Neural crest cell (in vitro differentiated cells): ENCODE measurements at regions not wholly inside any gene's neighbourhood (a gene's known extent, or its start where the extent isn't known, plus 50 kb on each side); places are given as distances from the start of the nearest gene placed in this dataset.

Experiments
- DNase-seq: peaks from one replicate; pipeline ENCODE4 v3.0.0; 2021; ENCODE audit warnings: low read depth, mixed read lengths, low spot score
- H3K27ac Mint-ChIP-seq: one replicate; pipeline ENCODE4 v1.8.0; 2021; ENCODE audit warnings: mild to moderate bottlenecking, mixed read lengths; ENCODE audit not compliant: unreplicated experiment
- H3K27me3 Mint-ChIP-seq: 2 replicates; pipeline ENCODE4 v1.8.0; 2021; ENCODE audit warnings: low read depth, mild to moderate bottlenecking, mixed read lengths
- H3K36me3 Mint-ChIP-seq: 2 replicates; pipeline ENCODE4 v1.8.0; 2021; ENCODE audit warnings: low read depth, mild to moderate bottlenecking, mixed read lengths
- H3K4me1 Mint-ChIP-seq: 2 replicates; pipeline ENCODE4 v1.8.0; 2021; ENCODE audit warnings: mixed read lengths
- H3K4me3 Mint-ChIP-seq: one replicate; pipeline ENCODE4 v1.8.0; 2021; ENCODE audit warnings: mild to moderate bottlenecking, mixed read lengths
- H3K9me3 Mint-ChIP-seq: 2 replicates; pipeline ENCODE4 v1.8.0; 2021; ENCODE audit warnings: mixed read lengths
- TF ChIP-seq, protein P1 (sequence below): fragments of 200-600 bp; sonication (generic); conservative IDR thresholded peaks from 2 replicates; pipeline ENCODE4 v1.5.0; 2021; ENCODE audit warnings: antibody characterized with exemption, mild to moderate bottlenecking

DNA sequence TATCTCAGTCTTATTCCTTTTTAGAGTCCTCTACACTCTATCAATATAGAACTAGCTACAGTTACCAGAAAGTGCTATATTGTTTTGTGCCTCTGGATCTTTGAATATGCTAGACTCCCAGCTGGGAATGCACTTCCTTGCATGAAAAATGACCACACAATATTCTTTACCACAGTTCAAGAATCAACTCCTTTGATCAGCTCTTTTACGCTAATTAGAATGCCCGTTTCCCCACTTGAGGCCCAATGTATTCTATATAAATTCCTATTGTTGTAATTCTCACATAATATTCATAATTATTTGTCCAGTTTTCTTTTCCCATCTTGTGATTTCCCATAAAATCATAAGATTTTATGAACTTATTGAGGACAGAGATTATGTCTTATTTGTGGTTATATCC, 142.2 kb downstream of the UBE2E3 start:
- DNase-seq = no peak
- TF ChIP-seq, protein P1, sequence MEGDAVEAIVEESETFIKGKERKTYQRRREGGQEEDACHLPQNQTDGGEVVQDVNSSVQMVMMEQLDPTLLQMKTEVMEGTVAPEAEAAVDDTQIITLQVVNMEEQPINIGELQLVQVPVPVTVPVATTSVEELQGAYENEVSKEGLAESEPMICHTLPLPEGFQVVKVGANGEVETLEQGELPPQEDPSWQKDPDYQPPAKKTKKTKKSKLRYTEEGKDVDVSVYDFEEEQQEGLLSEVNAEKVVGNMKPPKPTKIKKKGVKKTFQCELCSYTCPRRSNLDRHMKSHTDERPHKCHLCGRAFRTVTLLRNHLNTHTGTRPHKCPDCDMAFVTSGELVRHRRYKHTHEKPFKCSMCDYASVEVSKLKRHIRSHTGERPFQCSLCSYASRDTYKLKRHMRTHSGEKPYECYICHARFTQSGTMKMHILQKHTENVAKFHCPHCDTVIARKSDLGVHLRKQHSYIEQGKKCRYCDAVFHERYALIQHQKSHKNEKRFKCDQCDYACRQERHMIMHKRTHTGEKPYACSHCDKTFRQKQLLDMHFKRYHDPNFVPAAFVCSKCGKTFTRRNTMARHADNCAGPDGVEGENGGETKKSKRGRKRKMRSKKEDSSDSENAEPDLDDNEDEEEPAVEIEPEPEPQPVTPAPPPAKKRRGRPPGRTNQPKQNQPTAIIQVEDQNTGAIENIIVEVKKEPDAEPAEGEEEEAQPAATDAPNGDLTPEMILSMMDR = no peak
- no peak overlapping the region for H3K4me3 Mint-ChIP-seq
- H3K36me3 Mint-ChIP-seq = peaks cover 2% of the 10 kb centered on the region
- H3K27ac Mint-ChIP-seq = no peak overlapping the region
- no peaks in the 10 kb centered on the region for H3K27me3 Mint-ChIP-seq
- H3K9me3 Mint-ChIP-seq = peaks cover 6% of the 10 kb centered on the region
- peaks cover 14% of the 10 kb centered on the region for H3K4me1 Mint-ChIP-seq

DNA sequence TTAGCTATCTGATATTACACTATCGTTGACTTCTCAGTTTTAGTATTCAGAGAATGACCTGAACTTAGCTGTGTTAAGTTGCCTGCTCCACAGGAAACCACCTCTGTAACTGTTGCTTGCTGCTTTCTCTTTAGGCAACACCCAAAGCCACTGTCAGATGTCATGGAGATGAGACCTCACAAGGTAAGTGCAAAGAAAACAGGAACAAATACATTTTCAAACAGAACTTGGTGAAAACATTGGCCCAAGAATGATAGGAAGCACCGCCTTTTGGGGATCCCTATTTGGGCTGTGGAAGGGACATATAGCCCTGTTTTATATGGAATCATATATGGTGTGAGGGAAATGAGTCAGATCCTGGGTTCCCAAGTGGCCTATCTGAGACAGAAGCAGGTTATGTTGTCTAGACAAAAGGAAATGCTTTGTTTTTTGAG, 143.4 kb downstream of the UBE2E3 start:
- Mint-ChIP-seq H3K9me3 (peaks cover 6% of the 10 kb centered on the region), H3K27me3 (no peaks in the 10 kb centered on the region), H3K27ac (peak overlapping the region; percentile 23), H3K4me3 (no peak overlapping the region), H3K36me3 (no peaks in the 10 kb centered on the region), H3K4me1 (peaks cover 14% of the 10 kb centered on the region)
- TF ChIP-seq, protein P1 = no peak
- DNase-seq = no peak

DNA sequence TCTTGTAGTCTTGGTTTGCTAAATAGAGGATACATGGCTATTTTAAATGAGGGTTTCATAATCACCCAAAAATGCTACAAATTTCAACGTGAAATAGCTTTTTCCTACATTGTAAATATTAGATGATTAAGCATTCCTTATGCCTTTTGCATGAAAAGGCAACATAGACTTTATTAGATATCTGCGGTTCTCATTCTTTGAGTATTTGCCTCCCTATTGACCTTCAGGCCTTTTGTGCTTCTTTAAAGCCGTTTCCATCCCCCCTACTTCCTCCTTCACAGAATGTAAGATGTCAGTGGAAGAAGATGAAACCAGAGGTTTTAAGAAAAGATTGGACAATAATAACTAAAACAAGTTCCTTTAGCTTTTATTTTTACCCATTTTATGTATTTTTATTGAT, 144.1 kb downstream of the UBE2E3 start:
- Mint-ChIP-seq H3K27me3 (no peaks in the 10 kb centered on the region), H3K36me3 (no peaks in the 10 kb centered on the region), H3K4me1 (peaks cover 14% of the 10 kb centered on the region), H3K9me3 (peaks cover 6% of the 10 kb centered on the region), H3K4me3 (no peak overlapping the region), H3K27ac (no peak overlapping the region)
- no peak for DNase-seq
- TF ChIP-seq, protein P1 = no peak

DNA sequence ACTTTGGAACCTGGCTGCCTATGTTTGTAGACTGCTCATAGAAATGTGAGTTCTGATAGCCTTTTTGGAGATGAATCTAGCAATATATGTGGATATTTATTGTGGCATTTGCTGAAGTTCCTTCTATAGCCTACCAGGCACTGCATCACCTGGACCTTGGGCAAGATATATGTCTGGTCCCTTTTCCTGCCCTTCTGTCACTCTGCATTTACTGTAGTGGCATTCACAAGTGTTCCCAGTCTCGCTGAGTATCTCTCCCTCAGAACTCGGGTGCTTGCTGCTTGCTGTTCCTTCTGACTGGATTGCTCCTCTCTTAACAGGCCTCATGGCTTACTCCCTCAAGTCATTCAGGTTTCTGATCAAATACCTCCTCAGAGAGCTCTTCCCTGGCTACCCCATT, 145.0 kb downstream of the UBE2E3 start:
- Mint-ChIP-seq H3K27me3 (no peaks in the 10 kb centered on the region), H3K4me3 (no peak overlapping the region), H3K9me3 (peaks cover 3% of the 10 kb centered on the region), H3K36me3 (no peaks in the 10 kb centered on the region), H3K27ac (no peak overlapping the region), H3K4me1 (peaks cover 14% of the 10 kb centered on the region)
- TF ChIP-seq, protein P1 = no peak
- no peak for DNase-seq

DNA sequence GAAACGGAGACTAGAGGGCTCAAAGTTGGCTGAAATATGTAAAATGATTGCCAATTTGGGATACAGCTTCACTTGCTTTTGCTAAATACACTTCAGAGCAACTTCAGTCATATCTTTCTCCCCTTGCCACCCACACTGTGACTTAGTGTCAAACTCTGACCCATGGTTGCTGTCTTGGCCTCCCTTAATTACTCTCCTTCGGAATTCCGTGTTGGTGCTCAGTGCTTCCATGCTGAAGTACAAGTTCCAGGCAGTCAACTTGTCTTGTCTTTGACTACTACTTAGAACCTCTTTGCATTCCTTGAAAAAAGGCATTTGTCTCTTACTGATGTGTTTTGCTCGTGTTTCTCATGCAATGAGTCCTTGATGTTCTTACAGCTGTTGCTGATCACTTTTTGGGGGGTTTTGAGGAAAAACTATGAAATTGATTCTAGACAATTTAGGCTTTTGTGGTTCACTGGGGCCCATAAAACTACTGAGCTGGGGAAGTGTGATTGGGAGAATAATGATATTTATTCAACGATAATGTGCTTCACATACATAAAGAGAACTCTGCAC, 146.0 kb downstream of the UBE2E3 start:
- TF ChIP-seq, protein P1 = no peak
- Mint-ChIP-seq H3K4me1 (peaks cover 14% of the 10 kb centered on the region), H3K27ac (no peak overlapping the region)

More for the DNA sequence above, 146.0 kb downstream of the UBE2E3 start:
- Mint-ChIP-seq H3K9me3 (no peaks in the 10 kb centered on the region), H3K36me3 (no peaks in the 10 kb centered on the region), H3K27me3 (no peaks in the 10 kb centered on the region), H3K4me3 (no peak overlapping the region)
- DNase-seq = no peak
